IMR-90 (cell line): ENCODE measurements at regions not wholly inside any gene's neighbourhood (a gene's known extent, or its start where the extent isn't known, plus 50 kb on each side); places are given as distances from the start of the nearest gene placed in this dataset.

ENCODE experiments used
- ATAC-seq: fragments of 200-7000 bp; cut with Tn5 transposase; 2 replicates; pipeline ENCODE4 v1.9.1; 2020; ENCODE audit warnings: low read depth, mild to moderate bottlenecking, moderate library complexity
- BruUV-seq: library from RNA; stranded (reverse); fragments of 400-500 nt; replicated peaks from 2 replicates; lab custom pipeline; 2021; lab: Mats Ljungman, UMichigan
- CTCF ChIA-PET: fragments of 300-600 bp; formaldehyde crosslinking; extraction: SDS; loops from one replicate; lab custom pipeline; 2021; ENCODE audit warnings: antibody characterized with exemption; lab: Yijun Ruan, JAX
- POLR2A ChIA-PET: fragments of 300-600 bp; sonication (Branson Sonifier 250); formaldehyde crosslinking; loops from one replicate; lab custom pipeline; 2022; ENCODE audit warnings: antibody characterized with exemption; ENCODE audit not compliant: unreplicated experiment; lab: Charles Lee
- DNase-seq: peaks from one replicate; pipeline ENCODE4 v3.0.0; 2013
- H2AFZ ChIP-seq: replicated peaks from 2 replicates; pipeline ENCODE3; 2013; ENCODE audit warnings: low read length, mild to moderate bottlenecking; ENCODE audit not compliant: poor library complexity
- H2AK5ac ChIP-seq: 2 replicates; pipeline ENCODE4 v1.6.1; 2013; ENCODE audit warnings: low read depth, low read length, inconsistent platforms
- H2AK9ac ChIP-seq: replicated peaks from 2 replicates; pipeline ENCODE3; 2013; ENCODE audit warnings: mild to moderate bottlenecking, low read depth, low read length, moderate library complexity; ENCODE audit not compliant: poor library complexity
- H2BK120ac ChIP-seq: 2 replicates; pipeline ENCODE4 v1.6.1; 2013; ENCODE audit warnings: low read depth, low read length, inconsistent platforms
- H2BK15ac ChIP-seq: 3 replicates; pipeline ENCODE4 v1.6.1; 2013; ENCODE audit warnings: low read depth, low read length, inconsistent platforms
- H2BK20ac ChIP-seq: 2 replicates; pipeline ENCODE4 v1.6.1; 2013; ENCODE audit warnings: low read depth, mild to moderate bottlenecking, inconsistent platforms, low read length, moderate library complexity
- H2BK5ac ChIP-seq: 2 replicates; pipeline ENCODE4 v1.6.1; 2013; ENCODE audit warnings: mild to moderate bottlenecking, low read depth, low read length, inconsistent platforms; ENCODE audit not compliant: poor library complexity, severe bottlenecking
- H3K14ac ChIP-seq: replicated peaks from 2 replicates; pipeline ENCODE4 v1.6.1; 2013; ENCODE audit warnings: low read depth, low read length, inconsistent platforms
- H3K18ac ChIP-seq: 2 replicates; pipeline ENCODE4 v1.6.1; 2013; ENCODE audit warnings: low read depth, low read length, control low read depth
- H3K23ac ChIP-seq: 2 replicates; pipeline ENCODE4 v1.6.1; 2013; ENCODE audit warnings: low read depth, low read length, inconsistent platforms
- H3K27ac ChIP-seq: 2 replicates; pipeline ENCODE4 v1.5.1; 2013; ENCODE audit warnings: mild to moderate bottlenecking, control low read depth, low read length; ENCODE audit not compliant: insufficient read depth
- H3K27me3 ChIP-seq: 2 replicates; pipeline ENCODE4 v1.6.1; 2013; ENCODE audit warnings: low read length; ENCODE audit not compliant: control insufficient read depth, insufficient read depth
- H3K36me3 ChIP-seq: 2 replicates; pipeline ENCODE4 v1.6.1; 2013; ENCODE audit warnings: low read length, mixed read lengths; ENCODE audit not compliant: control insufficient read depth, insufficient read depth
- H3K4ac ChIP-seq: 2 replicates; pipeline ENCODE4 v1.6.1; 2013; ENCODE audit warnings: low read depth, low read length, inconsistent platforms
- H3K4me1 ChIP-seq: 2 replicates; pipeline ENCODE4 v1.6.1; 2013; ENCODE audit warnings: low read length, mixed read lengths; ENCODE audit not compliant: control insufficient read depth, insufficient read depth
- H3K4me2 ChIP-seq: 2 replicates; pipeline ENCODE4 v1.6.1; 2013; ENCODE audit warnings: low read depth, mild to moderate bottlenecking, control low read depth, low read length, moderate library complexity
- H3K4me3 ChIP-seq: 2 replicates; pipeline ENCODE4 v1.5.1; 2013; ENCODE audit warnings: low read depth, mild to moderate bottlenecking, control low read depth, low read length, moderate library complexity; ENCODE audit not compliant: insufficient read depth
- H3K56ac ChIP-seq: 2 replicates; pipeline ENCODE4 v1.6.1; 2013; ENCODE audit warnings: low read length, inconsistent platforms; ENCODE audit not compliant: insufficient read depth; ENCODE audit errors: extremely low read depth
- H3K79me1 ChIP-seq, 2 experiments: 2 replicates each; pipeline ENCODE4 v1.6.1; 2013; ENCODE audit warnings: low read length in 2 of 2, inconsistent platforms in 1 of 2, low read depth in 1 of 2
- H3K9ac ChIP-seq: 2 replicates; pipeline ENCODE4 v1.6.1; 2013; ENCODE audit warnings: low read depth, low read length, control low read depth
- H3K9me1 ChIP-seq: 2 replicates; pipeline ENCODE4 v1.6.1; 2013; ENCODE audit warnings: low read length, inconsistent platforms; ENCODE audit not compliant: insufficient read depth
- H3K9me3 ChIP-seq: 2 replicates; pipeline ENCODE4 v1.6.1; 2013; ENCODE audit warnings: low read length; ENCODE audit not compliant: control insufficient read depth, insufficient read depth
- H4K20me1 ChIP-seq: 2 replicates; pipeline ENCODE4 v1.6.1; 2013; ENCODE audit warnings: low read length, inconsistent platforms; ENCODE audit not compliant: insufficient read depth
- H4K5ac ChIP-seq: 2 replicates; pipeline ENCODE4 v1.6.1; 2013; ENCODE audit warnings: mild to moderate bottlenecking, low read depth, low read length, control low read depth
- H4K8ac ChIP-seq, 2 experiments: 2 replicates each; pipeline ENCODE4 v1.6.1; 2013; ENCODE audit warnings: low read depth in 2 of 2, low read length in 2 of 2, control low read depth in 1 of 2, inconsistent platforms in 1 of 2
- H4K91ac ChIP-seq: 2 replicates; pipeline ENCODE4 v1.6.1; 2013; ENCODE audit warnings: low read depth, low read length, inconsistent platforms; ENCODE audit not compliant: insufficient read depth
- BHLHE40 ChIP-seq: fragments of 150-350 bp; IDR thresholded peaks from 2 replicates; pipeline ENCODE4 v1.6.1; 2016; ENCODE audit warnings: mild to moderate bottlenecking, low read depth, low read length
- CEBPB ChIP-seq: IDR thresholded peaks from 2 replicates; pipeline ENCODE4 v1.6.1; 2012; ENCODE audit warnings: low read depth, low read length, improper control_type of control experiment
- CHD1 ChIP-seq: IDR thresholded peaks from 2 replicates; pipeline ENCODE4 v1.6.1; 2012; ENCODE audit warnings: low read depth, low read length, improper control_type of control experiment
- ELK1 ChIP-seq: fragments of 150-350 bp; IDR thresholded peaks from 2 replicates; pipeline ENCODE4 v1.6.1; 2016; ENCODE audit warnings: low read depth, mild to moderate bottlenecking, low read length, moderate library complexity, borderline replicate concordance
- FOS ChIP-seq: fragments of 150-350 bp; IDR thresholded peaks from 2 replicates; pipeline ENCODE4 v1.6.1; 2016; ENCODE audit warnings: low read depth, low read length
- MAFK ChIP-seq: IDR thresholded peaks from 2 replicates; pipeline ENCODE4 v1.6.1; 2012; ENCODE audit warnings: low read depth, low read length, improper control_type of control experiment
- MAZ ChIP-seq: IDR thresholded peaks from 2 replicates; pipeline ENCODE4 v1.6.1; 2012; ENCODE audit warnings: low read depth, mild to moderate bottlenecking, low read length, improper control_type of control experiment, moderate library complexity, borderline replicate concordance
- MXI1 ChIP-seq: IDR thresholded peaks from 2 replicates; pipeline ENCODE4 v1.6.1; 2012; ENCODE audit warnings: low read depth, mild to moderate bottlenecking, low read length, moderate library complexity, borderline replicate concordance
- NFE2L2 ChIP-seq: fragments of 150-350 bp; IDR thresholded peaks from 2 replicates; pipeline ENCODE4 v1.6.1; 2016; ENCODE audit warnings: low read depth, mild to moderate bottlenecking, low read length
- POLR2A ChIP-seq: IDR thresholded peaks from 2 replicates; pipeline ENCODE4 v1.6.1; 2012; ENCODE audit warnings: mild to moderate bottlenecking, low read depth, low read length
- RAD21 ChIP-seq: IDR thresholded peaks from 2 replicates; pipeline ENCODE4 v1.6.1; 2012; ENCODE audit warnings: low read length, improper control_type of control experiment
- RCOR1 ChIP-seq: IDR thresholded peaks from 2 replicates; pipeline ENCODE4 v1.6.1; 2012; ENCODE audit warnings: mild to moderate bottlenecking, low read length, improper control_type of control experiment; ENCODE audit not compliant: insufficient replicate concordance
- RFX5 ChIP-seq: IDR thresholded peaks from 2 replicates; pipeline ENCODE4 v1.8.0; 2012; ENCODE audit warnings: low read depth, mild to moderate bottlenecking, low read length, moderate library complexity
- SMC3 ChIP-seq: fragments of 150-350 bp; IDR thresholded peaks from 2 replicates; pipeline ENCODE4 v1.6.1; 2016; ENCODE audit warnings: low read depth, mild to moderate bottlenecking, antibody characterized with exemption, low read length, moderate library complexity
- WGBS, 2 experiments: methylation state at CpG; one replicate each; pipeline versions ENCODE4 v1.1.5 to v1.1.7; 2013; ENCODE audit warnings: missing lambda C conversion rate in 2 of 2; ENCODE audit not compliant: insufficient read length in 1 of 2; ENCODE audit errors: extremely low coverage in 2 of 2; 5-methylcytosine and 5-hydroxymethylcytosine counted together
- dilution Hi-C: fragments of 300-500 bp; cut with HindIII; formaldehyde crosslinking; loops from one replicate; pipeline ENCODE4 v1.14.3; 2018; ENCODE audit warnings: low sequenced_read_pairs; ENCODE audit not compliant: unreplicated experiment
- in situ Hi-C: fragments of 300-500 bp; cut with MboI; formaldehyde crosslinking; loops from 3 replicates; pipeline ENCODE4 v1.14.3; 2019; ENCODE audit warnings: low sequenced_read_pairs, inconsistent platforms, mixed read lengths
- intact Hi-C: fragments of 100-400 bp; cut with micrococcal nuclease; formaldehyde crosslinking; loops from 2 replicates; pipeline ENCODE4 v1.10.0; 2022
- TF ChIP-seq, protein P1 (sequence below): fragments of 150-350 bp; IDR thresholded peaks from 2 replicates; pipeline ENCODE4 v1.6.1; 2017; ENCODE audit warnings: mild to moderate bottlenecking, antibody characterized with exemption, low read length, low read depth
- TF ChIP-seq, protein P2 (sequence below): conservative IDR thresholded peaks from 2 replicates; pipeline ENCODE4 v1.5.1; 2012; ENCODE audit warnings: mild to moderate bottlenecking, low read depth, low read length, improper control_type of control experiment

DNA sequence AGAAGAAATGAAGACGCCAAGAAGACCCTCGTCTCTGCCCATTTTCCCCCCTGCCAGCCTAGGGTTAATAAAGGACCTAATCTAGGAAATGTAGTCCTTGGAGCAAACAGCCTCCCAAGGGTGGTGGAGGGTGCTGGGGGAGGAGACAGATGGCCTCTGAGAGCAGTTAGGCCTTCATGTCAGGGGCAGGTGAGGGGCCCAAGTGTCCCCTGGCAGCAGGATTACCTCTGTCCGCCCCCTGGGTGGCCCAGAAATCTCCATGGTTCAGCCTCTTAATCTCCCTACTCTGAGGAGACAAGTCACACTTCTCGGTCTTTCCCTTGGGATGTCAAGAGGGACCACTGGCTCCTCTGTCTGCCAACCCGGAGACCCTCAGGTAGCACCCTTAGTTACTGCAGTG lies 365.4 kb upstream of the TNRC6C start:
- intact Hi-C loops = no loop called here
- BruUV-seq = no TSS peak
- Histone ChIP-seq H3K23ac (no peak overlapping the region), H3K4ac (no peak overlapping the region), H3K36me3 (no peaks in the 10 kb centered on the region), H4K5ac (no peak overlapping the region), H3K9ac (no peak overlapping the region), H3K4me3 (no peak overlapping the region), H4K20me1 (no peaks in the 10 kb centered on the region), H2AFZ (no peak overlapping the region), H2BK120ac (no peak overlapping the region), H3K4me1 (no peaks in the 10 kb centered on the region), H2AK5ac (no peak overlapping the region), H3K79me1 (no peaks in the 10 kb centered on the region), H2BK5ac (no peak overlapping the region), H2BK15ac (no peak overlapping the region), H2BK20ac (no peak overlapping the region), H3K27ac (no peak overlapping the region), H4K91ac (no peak overlapping the region), H3K9me3 (no peaks in the 10 kb centered on the region), H2AK9ac (no peak overlapping the region), H3K56ac (no peak overlapping the region), H3K14ac (no peak overlapping the region), H3K9me1 (no peaks in the 10 kb centered on the region), H3K4me2 (no peak overlapping the region), H3K27me3 (peaks cover 57% of the 10 kb centered on the region), H4K8ac (no peak overlapping the region), H3K18ac (no peak overlapping the region)
- no peak for DNase-seq
- dilution Hi-C loops = no loop called here
- ChIA-PET CTCF (no interaction called here), POLR2A (no interaction called here)
- in situ Hi-C loops = no loop called here
- no peak for ATAC-seq
- TF ChIP-seq SMC3 (no peak), CEBPB (no peak), FOS (no peak), POLR2A (no peak), RFX5 (no peak), MAZ (no peak), RCOR1 (no peak), MAFK (no peak), RAD21 (no peak), BHLHE40 (no peak), ELK1 (no peak), MXI1 (no peak), NFE2L2 (no peak), CHD1 (no peak)
- TF ChIP-seq, protein P1, sequence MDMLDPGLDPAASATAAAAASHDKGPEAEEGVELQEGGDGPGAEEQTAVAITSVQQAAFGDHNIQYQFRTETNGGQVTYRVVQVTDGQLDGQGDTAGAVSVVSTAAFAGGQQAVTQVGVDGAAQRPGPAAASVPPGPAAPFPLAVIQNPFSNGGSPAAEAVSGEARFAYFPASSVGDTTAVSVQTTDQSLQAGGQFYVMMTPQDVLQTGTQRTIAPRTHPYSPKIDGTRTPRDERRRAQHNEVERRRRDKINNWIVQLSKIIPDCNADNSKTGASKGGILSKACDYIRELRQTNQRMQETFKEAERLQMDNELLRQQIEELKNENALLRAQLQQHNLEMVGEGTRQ = no peak
- TF ChIP-seq, protein P2, sequence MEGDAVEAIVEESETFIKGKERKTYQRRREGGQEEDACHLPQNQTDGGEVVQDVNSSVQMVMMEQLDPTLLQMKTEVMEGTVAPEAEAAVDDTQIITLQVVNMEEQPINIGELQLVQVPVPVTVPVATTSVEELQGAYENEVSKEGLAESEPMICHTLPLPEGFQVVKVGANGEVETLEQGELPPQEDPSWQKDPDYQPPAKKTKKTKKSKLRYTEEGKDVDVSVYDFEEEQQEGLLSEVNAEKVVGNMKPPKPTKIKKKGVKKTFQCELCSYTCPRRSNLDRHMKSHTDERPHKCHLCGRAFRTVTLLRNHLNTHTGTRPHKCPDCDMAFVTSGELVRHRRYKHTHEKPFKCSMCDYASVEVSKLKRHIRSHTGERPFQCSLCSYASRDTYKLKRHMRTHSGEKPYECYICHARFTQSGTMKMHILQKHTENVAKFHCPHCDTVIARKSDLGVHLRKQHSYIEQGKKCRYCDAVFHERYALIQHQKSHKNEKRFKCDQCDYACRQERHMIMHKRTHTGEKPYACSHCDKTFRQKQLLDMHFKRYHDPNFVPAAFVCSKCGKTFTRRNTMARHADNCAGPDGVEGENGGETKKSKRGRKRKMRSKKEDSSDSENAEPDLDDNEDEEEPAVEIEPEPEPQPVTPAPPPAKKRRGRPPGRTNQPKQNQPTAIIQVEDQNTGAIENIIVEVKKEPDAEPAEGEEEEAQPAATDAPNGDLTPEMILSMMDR = no peak
- no CpG with 5 or more reads among the region's 5 CpGs for WGBS, 2 experiments
